Activated naive CD8-positive, alpha-beta T cell treated with anti-CD3 and anti-CD28 coated beads, Interleukin-2, amount 50 U/mL, for 24 hours (primary cell): ENCODE measurements at regions not wholly inside any gene's neighbourhood (a gene's known extent, or its start where the extent isn't known, plus 50 kb on each side); places are given as distances from the start of the nearest gene placed in this dataset.
"Not testable (repeated sequence)": the region's sequence is repeated elsewhere in the genome, so short reads cannot be mapped to it uniquely, and the experiment has no call there.

Experiments used
- ATAC-seq: fragments of 150-1000 bp; cut with Tn5 transposase; one replicate; pipeline ENCODE4 v1.10.0; 2021
- DNase-seq: peaks from one replicate; pipeline ENCODE4 v3.0.0; 2021
- H3K27ac Mint-ChIP-seq: one replicate; pipeline ENCODE4 v1.8.0; 2021; ENCODE audit warnings: mild to moderate bottlenecking, mixed read lengths
- H3K27me3 Mint-ChIP-seq: one replicate; pipeline ENCODE4 v1.8.0; 2021; ENCODE audit warnings: mixed read lengths
- H3K36me3 Mint-ChIP-seq: one replicate; pipeline ENCODE4 v1.8.0; 2021; ENCODE audit warnings: low read depth, mixed read lengths
- H3K4me1 Mint-ChIP-seq: one replicate; pipeline ENCODE4 v1.8.0; 2021; ENCODE audit warnings: mixed read lengths
- H3K4me3 Mint-ChIP-seq: one replicate; pipeline ENCODE4 v1.8.0; 2021; ENCODE audit warnings: mild to moderate bottlenecking, moderate library complexity, mixed read lengths
- H3K9me3 Mint-ChIP-seq: one replicate; pipeline ENCODE4 v1.8.0; 2021; ENCODE audit warnings: mixed read lengths

- DNase-seq, result no peak
- H3K9me3 Mint-ChIP-seq, result no peaks in the 10 kb centered on the region
- H3K27me3 Mint-ChIP-seq, result no peaks in the 10 kb centered on the region
- H3K4me1 Mint-ChIP-seq, result no peaks in the 10 kb centered on the region
- no peak for ATAC-seq
- H3K27ac Mint-ChIP-seq, result no peak overlapping the region
- H3K4me3 Mint-ChIP-seq, result no peak overlapping the region
- H3K36me3 Mint-ChIP-seq, result no peaks in the 10 kb centered on the region
Observed at GRCh38 chr20:12072954-12073264, 155.2 kb downstream of the BTBD3 start.

GRCh38 chr20:12074111-12074655 lies 156.5 kb downstream of the BTBD3 start:
- Mint-ChIP-seq H3K9me3 (no peaks in the 10 kb centered on the region), H3K4me3 (no peak overlapping the region), H3K4me1 (no peaks in the 10 kb centered on the region), H3K27ac (no peak overlapping the region), H3K27me3 (no peaks in the 10 kb centered on the region), H3K36me3 (no peaks in the 10 kb centered on the region)
- ATAC-seq (no peak), DNase-seq (no peak)

GRCh38 chr20:12076200-12076599 lies 158.5 kb downstream of the BTBD3 start:
- H3K4me1 Mint-ChIP-seq, result no peaks in the 10 kb centered on the region
- DNase-seq (no peak), ATAC-seq (no peak)
- no peak overlapping the region for H3K27ac Mint-ChIP-seq
- H3K27me3 Mint-ChIP-seq, result no peaks in the 10 kb centered on the region
- H3K36me3 Mint-ChIP-seq, result no peaks in the 10 kb centered on the region
- no peak overlapping the region for H3K4me3 Mint-ChIP-seq
- H3K9me3 Mint-ChIP-seq, result no peaks in the 10 kb centered on the region

- no peak for DNase-seq
- Mint-ChIP-seq H3K9me3 (no peaks in the 10 kb centered on the region), H3K4me3 (no peak overlapping the region), H3K27ac (no peak overlapping the region), H3K36me3 (no peaks in the 10 kb centered on the region), H3K4me1 (no peaks in the 10 kb centered on the region), H3K27me3 (no peaks in the 10 kb centered on the region)
- ATAC-seq, result no peak
Observed at GRCh38 chr20:12077875-12078274, 160.2 kb downstream of the BTBD3 start.

GRCh38 chr20:12079490-12079889 lies 161.8 kb downstream of the BTBD3 start:
- no peak for DNase-seq
- Mint-ChIP-seq H3K27me3 (no peaks in the 10 kb centered on the region), H3K4me1 (no peaks in the 10 kb centered on the region), H3K9me3 (no peaks in the 10 kb centered on the region), H3K4me3 (no peak overlapping the region), H3K36me3 (no peaks in the 10 kb centered on the region), H3K27ac (no peak overlapping the region)
- ATAC-seq, result no peak

GRCh38 chr20:12083269-12083668 lies 165.6 kb downstream of the BTBD3 start:
- Mint-ChIP-seq H3K9me3 (no peaks in the 10 kb centered on the region), H3K4me3 (no peak overlapping the region), H3K4me1 (no peaks in the 10 kb centered on the region), H3K27me3 (no peaks in the 10 kb centered on the region), H3K36me3 (no peaks in the 10 kb centered on the region), H3K27ac (no peak overlapping the region)
- no peak for DNase-seq
- no peak for ATAC-seq

- no peaks in the 10 kb centered on the region for H3K9me3 Mint-ChIP-seq
- H3K27ac Mint-ChIP-seq, result no peak overlapping the region
- ATAC-seq, result no peak
- no peaks in the 10 kb centered on the region for H3K4me1 Mint-ChIP-seq
- H3K4me3 Mint-ChIP-seq, result no peak overlapping the region
- no peaks in the 10 kb centered on the region for H3K36me3 Mint-ChIP-seq
- DNase-seq, result no peak
- no peaks in the 10 kb centered on the region for H3K27me3 Mint-ChIP-seq
Observed at GRCh38 chr20:12084482-12084881, 166.8 kb downstream of the BTBD3 start.

- no peaks in the 10 kb centered on the region for H3K36me3 Mint-ChIP-seq
- no peak overlapping the region for H3K27ac Mint-ChIP-seq
- DNase-seq, result no peak
- H3K4me3 Mint-ChIP-seq, result no peak overlapping the region
- H3K27me3 Mint-ChIP-seq, result no peaks in the 10 kb centered on the region
- no peak for ATAC-seq
- H3K9me3 Mint-ChIP-seq, result no peaks in the 10 kb centered on the region
- H3K4me1 Mint-ChIP-seq, result no peaks in the 10 kb centered on the region
Observed at GRCh38 chr20:12086359-12086758, 168.7 kb downstream of the BTBD3 start.

- Mint-ChIP-seq H3K4me1 (no peaks in the 10 kb centered on the region), H3K27ac (no peak overlapping the region), H3K4me3 (no peak overlapping the region), H3K36me3 (no peaks in the 10 kb centered on the region), H3K27me3 (no peaks in the 10 kb centered on the region), H3K9me3 (no peaks in the 10 kb centered on the region)
- no peak for ATAC-seq
- DNase-seq, result no peak
Observed at GRCh38 chr20:12090920-12091319, 173.2 kb downstream of the BTBD3 start.

- no peaks in the 10 kb centered on the region for H3K36me3 Mint-ChIP-seq
- H3K27me3 Mint-ChIP-seq, result no peaks in the 10 kb centered on the region
- no peak overlapping the region for H3K4me3 Mint-ChIP-seq
- no peak overlapping the region for H3K27ac Mint-ChIP-seq
- no peak for ATAC-seq
- no peak for DNase-seq
- H3K9me3 Mint-ChIP-seq, result peaks cover under 1% of the 10 kb centered on the region
- H3K4me1 Mint-ChIP-seq, result no peaks in the 10 kb centered on the region
Observed at GRCh38 chr20:12093057-12093796, 175.5 kb downstream of the BTBD3 start.

GRCh38 chr20:12093797-12094190 lies 176.1 kb downstream of the BTBD3 start:
- H3K4me1 Mint-ChIP-seq, ATAC-seq, DNase-seq: not testable (repeated sequence)

GRCh38 chr20:12095180-12095920 lies 177.7 kb downstream of the BTBD3 start:
- Mint-ChIP-seq H3K27ac (no peak overlapping the region), H3K4me1 (no peaks in the 10 kb centered on the region), H3K27me3 (no peaks in the 10 kb centered on the region), H3K4me3 (no peak overlapping the region), H3K36me3 (no peaks in the 10 kb centered on the region), H3K9me3 (peaks cover 9% of the 10 kb centered on the region)
- ATAC-seq, result no peak
- DNase-seq, result no peak

More at GRCh38 chr20:12093797-12094190, 176.1 kb downstream of the BTBD3 start:
- H3K27ac Mint-ChIP-seq, H3K27me3 Mint-ChIP-seq, H3K36me3 Mint-ChIP-seq, H3K4me3 Mint-ChIP-seq, H3K9me3 Mint-ChIP-seq: not testable (repeated sequence)

- Mint-ChIP-seq H3K9me3 (peaks cover 9% of the 10 kb centered on the region), H3K27me3 (no peaks in the 10 kb centered on the region), H3K27ac (no peak overlapping the region), H3K36me3 (no peaks in the 10 kb centered on the region), H3K4me1 (no peaks in the 10 kb centered on the region), H3K4me3 (no peak overlapping the region)
- no peak for ATAC-seq
- DNase-seq, result no peak
Observed at GRCh38 chr20:12098421-12098820, 180.7 kb downstream of the BTBD3 start.

GRCh38 chr20:12108846-12109245 lies 191.2 kb downstream of the BTBD3 start:
- Mint-ChIP-seq H3K9me3 (peaks cover 24% of the 10 kb centered on the region), H3K4me3 (no peak overlapping the region), H3K36me3 (no peaks in the 10 kb centered on the region), H3K4me1 (no peaks in the 10 kb centered on the region), H3K27ac (no peak overlapping the region), H3K27me3 (no peaks in the 10 kb centered on the region)
- DNase-seq, result no peak
- ATAC-seq, result no peak

GRCh38 chr20:12110274-12110673 lies 192.6 kb downstream of the BTBD3 start:
- ATAC-seq (no peak), DNase-seq (no peak)
- Mint-ChIP-seq H3K27me3 (no peaks in the 10 kb centered on the region), H3K27ac (no peak overlapping the region), H3K9me3 (peaks cover 21% of the 10 kb centered on the region), H3K36me3 (no peaks in the 10 kb centered on the region), H3K4me1 (no peaks in the 10 kb centered on the region), H3K4me3 (no peak overlapping the region)
